PC-9 (cell line): ENCODE measurements at regions not wholly inside any gene's neighbourhood (a gene's known extent, or its start where the extent isn't known, plus 50 kb on each side); places are given as distances from the start of the nearest gene placed in this dataset.

Experiments used
- BruUV-seq: library from RNA; stranded (reverse); fragments of 400-500 nt; replicated peaks from 2 replicates; lab custom pipeline; 2021; lab: Mats Ljungman, UMichigan
- CTCF ChIA-PET: fragments of 300-600 bp; sonication (Branson Sonifier 250); formaldehyde crosslinking; loops from one replicate; lab custom pipeline; 2022; ENCODE audit warnings: antibody characterized with exemption; lab: Charles Lee
- POLR2A ChIA-PET: fragments of 300-600 bp; sonication (Branson Sonifier 250); formaldehyde crosslinking; loops from one replicate; lab custom pipeline; 2022; ENCODE audit warnings: antibody characterized with exemption; ENCODE audit not compliant: unreplicated experiment; lab: Charles Lee
- DNase-seq, 2 experiments: peaks; one replicate each; pipeline versions ENCODE4 v3.0.0 to v3.0.0-alpha.2; 2015 to 2022; ENCODE audit warnings: mixed read lengths in 1 of 2
- H2AFZ ChIP-seq: fragments of 200-600 bp; sonication (generic); 2 replicates; pipeline ENCODE4 v1.8.1; 2017; ENCODE audit warnings: antibody characterized with exemption
- H3F3A ChIP-seq: fragments of 200-600 bp; sonication (generic); 2 replicates; pipeline ENCODE4 v1.8.1; 2017; ENCODE audit warnings: antibody characterized with exemption, mild to moderate bottlenecking, low read depth; ENCODE audit not compliant: insufficient read depth
- H3K27ac ChIP-seq: fragments of 200-600 bp; sonication (generic); 2 replicates; pipeline ENCODE4 v1.6.1; 2016; ENCODE audit warnings: mixed run types
- H3K27me3 ChIP-seq: fragments of 200-600 bp; sonication (generic); 2 replicates; pipeline ENCODE4 v1.6.1; 2016; ENCODE audit warnings: low read depth, mixed run types; ENCODE audit not compliant: insufficient read depth
- H3K36me3 ChIP-seq: fragments of 200-600 bp; sonication (generic); 2 replicates; pipeline ENCODE4 v1.6.1; 2016; ENCODE audit warnings: low read depth, mixed run types
- H3K4me1 ChIP-seq: fragments of 200-600 bp; sonication (generic); replicated peaks from 2 replicates; pipeline ENCODE4 v1.6.1; 2016; ENCODE audit warnings: mixed run types; ENCODE audit not compliant: insufficient read depth
- H3K4me2 ChIP-seq: fragments of 200-600 bp; sonication (generic); 2 replicates; pipeline ENCODE4 v1.6.1; 2017; ENCODE audit warnings: mixed run types
- H3K4me3 ChIP-seq: fragments of 200-600 bp; sonication (generic); 2 replicates; pipeline ENCODE4 v1.6.1; 2016; ENCODE audit warnings: mixed run types
- H3K79me2 ChIP-seq: fragments of 200-600 bp; sonication (generic); 2 replicates; pipeline ENCODE4 v1.6.1; 2017; ENCODE audit warnings: low read depth, mixed run types
- H3K9me2 ChIP-seq: fragments of 200-600 bp; sonication (generic); 2 replicates; pipeline ENCODE4 v1.8.1; 2017; ENCODE audit warnings: mild to moderate bottlenecking; ENCODE audit not compliant: insufficient read depth
- H3K9me3 ChIP-seq: fragments of 200-600 bp; sonication (generic); 2 replicates; pipeline ENCODE4 v1.8.1; 2016; ENCODE audit warnings: low read depth; ENCODE audit not compliant: insufficient read depth
- H4K20me1 ChIP-seq: fragments of 200-600 bp; sonication (generic); 2 replicates; pipeline ENCODE4 v1.8.1; 2017; ENCODE audit not compliant: insufficient read depth
- EZH2 ChIP-seq: fragments of 200-600 bp; sonication (generic); IDR thresholded peaks from 2 replicates; pipeline ENCODE4 v1.8.0; 2017; ENCODE audit warnings: antibody characterized with exemption, low read depth
- intact Hi-C: fragments of 100-400 bp; cut with micrococcal nuclease; formaldehyde crosslinking; loops from one replicate; pipeline ENCODE4 v1.10.0; 2022; ENCODE audit not compliant: unreplicated experiment
- TF ChIP-seq, protein P1 (sequence below): fragments of 200-600 bp; sonication (generic); conservative IDR thresholded peaks from 2 replicates; pipeline ENCODE4 v1.6.1; 2017; ENCODE audit warnings: mixed run types, antibody characterized with exemption, mild to moderate bottlenecking, moderate library complexity

DNA sequence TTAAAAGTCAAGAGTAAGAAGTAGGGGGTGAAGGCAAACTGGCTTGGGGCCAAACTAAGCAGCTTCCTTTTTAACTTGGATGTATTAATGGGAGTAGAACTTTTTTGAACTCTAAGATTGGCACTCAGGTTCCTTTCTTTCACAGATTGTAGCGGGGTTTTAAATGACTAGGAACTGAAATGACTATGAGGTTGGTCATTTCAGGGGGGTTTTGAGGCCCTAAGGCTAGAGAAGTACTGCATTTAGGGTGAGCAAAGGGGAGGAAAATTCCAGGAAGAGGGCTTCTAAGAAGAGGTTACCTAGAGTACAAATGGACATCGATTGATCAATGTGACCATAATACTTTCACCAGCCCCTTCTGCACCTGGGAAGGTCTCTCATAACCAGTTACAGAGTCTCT lies 381.8 kb downstream of the MLLT3 start:
- no peak overlapping the region for H2AFZ ChIP-seq
- H3K9me3 ChIP-seq, result no peaks in the 10 kb centered on the region
- no TSS peak for BruUV-seq
- CTCF ChIA-PET, result no interaction called here
- TF ChIP-seq EZH2, result no peak
- TF ChIP-seq, protein P1, sequence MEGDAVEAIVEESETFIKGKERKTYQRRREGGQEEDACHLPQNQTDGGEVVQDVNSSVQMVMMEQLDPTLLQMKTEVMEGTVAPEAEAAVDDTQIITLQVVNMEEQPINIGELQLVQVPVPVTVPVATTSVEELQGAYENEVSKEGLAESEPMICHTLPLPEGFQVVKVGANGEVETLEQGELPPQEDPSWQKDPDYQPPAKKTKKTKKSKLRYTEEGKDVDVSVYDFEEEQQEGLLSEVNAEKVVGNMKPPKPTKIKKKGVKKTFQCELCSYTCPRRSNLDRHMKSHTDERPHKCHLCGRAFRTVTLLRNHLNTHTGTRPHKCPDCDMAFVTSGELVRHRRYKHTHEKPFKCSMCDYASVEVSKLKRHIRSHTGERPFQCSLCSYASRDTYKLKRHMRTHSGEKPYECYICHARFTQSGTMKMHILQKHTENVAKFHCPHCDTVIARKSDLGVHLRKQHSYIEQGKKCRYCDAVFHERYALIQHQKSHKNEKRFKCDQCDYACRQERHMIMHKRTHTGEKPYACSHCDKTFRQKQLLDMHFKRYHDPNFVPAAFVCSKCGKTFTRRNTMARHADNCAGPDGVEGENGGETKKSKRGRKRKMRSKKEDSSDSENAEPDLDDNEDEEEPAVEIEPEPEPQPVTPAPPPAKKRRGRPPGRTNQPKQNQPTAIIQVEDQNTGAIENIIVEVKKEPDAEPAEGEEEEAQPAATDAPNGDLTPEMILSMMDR, result no peak
- H3K79me2 ChIP-seq, result no peaks in the 10 kb centered on the region
- no peaks in the 10 kb centered on the region for H3K9me2 ChIP-seq
- H3K4me3 ChIP-seq, result no peak overlapping the region
- no peaks in the 10 kb centered on the region for H3K4me1 ChIP-seq
- no peak overlapping the region for H3K27ac ChIP-seq
- POLR2A ChIA-PET, result no interaction called here
- intact Hi-C loops, result no loop called here
- H3F3A ChIP-seq, result no peaks in the 10 kb centered on the region
- no peak overlapping the region for H3K4me2 ChIP-seq
- no peak for DNase-seq
- H3K36me3 ChIP-seq, result no peaks in the 10 kb centered on the region
- H4K20me1 ChIP-seq, result no peaks in the 10 kb centered on the region
- no peaks in the 10 kb centered on the region for H3K27me3 ChIP-seq

DNA sequence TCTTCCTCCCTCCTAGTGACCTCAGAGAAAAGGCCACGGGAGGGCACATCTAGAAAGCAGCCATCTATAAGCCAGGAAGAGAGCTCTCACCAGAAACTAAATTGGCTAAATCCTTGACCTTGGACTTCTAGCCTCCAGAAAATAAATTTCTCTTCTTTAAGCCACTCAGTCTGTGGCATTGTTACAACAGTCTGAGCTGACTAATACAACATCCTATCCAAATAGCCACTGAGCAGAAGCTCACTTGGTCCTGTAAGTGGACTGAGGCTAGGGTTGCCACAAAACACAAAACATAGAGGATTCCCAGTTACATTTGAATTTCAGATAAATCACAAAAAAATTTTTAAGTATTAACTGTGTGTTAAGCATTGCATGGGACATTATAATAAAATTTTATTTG lies 383.4 kb downstream of the MLLT3 start:
- no TSS peak for BruUV-seq
- intact Hi-C loops, result no loop called here
- no peak overlapping the region for H2AFZ ChIP-seq

DNA sequence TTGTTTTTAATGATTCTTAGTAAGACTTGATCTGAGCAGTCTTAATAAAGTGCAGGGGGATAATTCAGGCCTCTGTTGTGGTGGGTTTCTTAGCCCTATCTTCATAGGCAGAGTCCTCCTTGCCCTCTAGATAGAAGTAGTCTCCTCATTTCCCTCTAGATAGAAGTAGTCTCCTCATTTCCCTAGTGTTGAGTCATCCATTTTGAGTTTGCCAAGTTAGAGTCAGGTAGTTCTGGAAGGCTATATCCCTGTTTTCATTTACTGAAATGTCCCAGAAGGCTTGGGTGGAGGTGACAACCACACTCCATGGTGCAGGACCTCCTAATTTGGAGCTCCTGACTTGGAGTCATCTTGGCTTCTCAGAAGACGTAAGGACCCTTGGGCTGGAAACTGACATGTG lies 384.6 kb downstream of the MLLT3 start:
- no peak overlapping the region for H3K27ac ChIP-seq
- H3K4me3 ChIP-seq, result no peak overlapping the region
- H3K79me2 ChIP-seq, result no peaks in the 10 kb centered on the region
- DNase-seq, result no peak
- no peak overlapping the region for H2AFZ ChIP-seq
- intact Hi-C loops, result no loop called here
- H3K9me3 ChIP-seq, result no peaks in the 10 kb centered on the region
- H3K4me2 ChIP-seq, result no peak overlapping the region
- TF ChIP-seq, protein P1, result no peak
- no peak for TF ChIP-seq EZH2
- H3K4me1 ChIP-seq, result no peaks in the 10 kb centered on the region
- H4K20me1 ChIP-seq, result no peaks in the 10 kb centered on the region
- H3F3A ChIP-seq, result no peaks in the 10 kb centered on the region
- H3K9me2 ChIP-seq, result no peaks in the 10 kb centered on the region
- H3K27me3 ChIP-seq, result no peaks in the 10 kb centered on the region
- CTCF ChIA-PET, result no interaction called here
- H3K36me3 ChIP-seq, result no peaks in the 10 kb centered on the region
- BruUV-seq, result no TSS peak
- POLR2A ChIA-PET, result no interaction called here

More for the DNA sequence above, 383.4 kb downstream of the MLLT3 start:
- ChIA-PET CTCF (no interaction called here), POLR2A (no interaction called here)
- H3K4me2 ChIP-seq, result no peak overlapping the region
- no peaks in the 10 kb centered on the region for H3K27me3 ChIP-seq
- no peaks in the 10 kb centered on the region for H4K20me1 ChIP-seq
- H3F3A ChIP-seq, result no peaks in the 10 kb centered on the region
- H3K36me3 ChIP-seq, result no peaks in the 10 kb centered on the region
- H3K9me2 ChIP-seq, result no peaks in the 10 kb centered on the region
- no peaks in the 10 kb centered on the region for H3K4me1 ChIP-seq
- TF ChIP-seq, protein P1, result no peak
- TF ChIP-seq EZH2, result no peak
- H3K27ac ChIP-seq, result no peak overlapping the region
- DNase-seq, result no peak
- H3K4me3 ChIP-seq, result no peak overlapping the region
- H3K79me2 ChIP-seq, result no peaks in the 10 kb centered on the region
- no peaks in the 10 kb centered on the region for H3K9me3 ChIP-seq
